Stimulated activated CD4-positive, alpha-beta T cell treated with anti-CD3 and anti-CD28 coated beads, Interleukin-15, amount 100 ng/mL, for 48 hours (primary cell): ENCODE measurements at regions not wholly inside any gene's neighbourhood (a gene's known extent, or its start where the extent isn't known, plus 50 kb on each side); places are given as distances from the start of the nearest gene placed in this dataset.
"Not testable (repeated sequence)": the region's sequence is repeated elsewhere in the genome, so short reads cannot be mapped to it uniquely, and the experiment has no call there.

Experiments
- DNase-seq, 2 donors: peaks; one replicate each; pipeline ENCODE4 v3.0.0-alpha.2; 2020; ENCODE audit warnings: low read depth in 2 of 2

DNA sequence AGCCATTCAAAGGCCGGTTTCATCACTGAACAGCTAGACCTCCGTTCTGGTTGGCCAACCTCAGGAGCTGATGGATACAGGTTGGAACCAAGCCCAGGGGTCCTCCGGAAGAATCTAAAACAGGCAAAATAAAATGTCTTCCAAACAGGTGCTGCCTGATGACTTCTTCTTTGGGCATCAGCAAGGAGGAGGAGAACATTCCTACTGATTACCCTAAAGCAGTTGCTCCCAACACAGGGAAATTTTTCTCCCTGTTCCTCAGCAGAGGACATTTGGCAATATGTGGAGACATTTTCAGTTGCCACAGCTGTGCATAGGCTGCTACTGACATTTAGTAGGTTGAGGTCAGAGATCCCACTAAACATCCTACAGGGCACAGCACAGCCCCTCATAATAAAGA is 319.3 kb upstream of the PPARGC1A start:
- DNase-seq = no peak

DNA sequence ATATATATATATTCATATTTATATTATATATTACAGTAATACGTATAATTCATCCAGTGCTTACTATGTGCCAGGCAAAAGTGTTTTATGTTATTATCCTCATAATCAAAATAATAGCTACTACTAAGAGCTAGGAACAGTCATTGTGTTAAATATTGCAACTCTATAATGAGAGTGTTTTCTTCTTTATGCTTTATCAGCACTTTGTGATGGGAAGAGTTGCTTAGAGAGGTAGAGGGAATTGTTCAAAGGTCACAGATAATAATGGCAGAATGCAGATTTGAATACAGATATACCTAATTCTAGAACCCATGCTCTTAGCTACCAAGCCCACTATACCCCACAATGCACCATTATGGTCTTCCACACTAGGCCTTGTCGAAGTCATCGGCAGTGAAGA is 318.8 kb upstream of the PPARGC1A start:
- DNase-seq = no peak

- DNase-seq = not testable (repeated sequence)
Observed at GRCh38 chr4:24204708-24205107, 314.9 kb upstream of the PPARGC1A start.

GRCh38 chr4:24203926-24204325 is 314.1 kb upstream of the PPARGC1A start:
- no peak for DNase-seq

- DNase-seq = no peak
Observed at GRCh38 chr4:24202579-24202978, 312.7 kb upstream of the PPARGC1A start.

DNA sequence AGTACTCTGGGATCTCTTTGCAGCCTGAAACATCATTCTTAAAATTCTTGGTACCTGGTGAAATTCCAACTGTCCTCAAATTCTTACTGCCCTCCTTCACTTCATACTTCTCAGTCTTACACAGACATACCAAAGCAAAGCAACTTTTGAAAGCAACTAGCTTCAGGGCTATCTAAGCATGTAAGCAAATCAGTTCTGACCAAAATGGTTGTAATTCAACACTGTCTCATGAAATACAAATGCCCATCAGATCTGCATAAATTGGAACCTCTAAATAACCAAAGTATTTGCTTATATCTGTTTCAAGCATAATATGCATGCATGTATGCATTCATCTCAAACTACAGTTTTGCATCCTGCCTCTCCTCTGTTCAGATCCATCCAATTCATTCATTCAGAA is 308.1 kb upstream of the PPARGC1A start:
- no peak for DNase-seq

- DNase-seq = no peak
Observed at GRCh38 chr4:24196785-24197184, 306.9 kb upstream of the PPARGC1A start.

- no peak for DNase-seq
Observed at GRCh38 chr4:24195991-24196736, 306.3 kb upstream of the PPARGC1A start.

DNA sequence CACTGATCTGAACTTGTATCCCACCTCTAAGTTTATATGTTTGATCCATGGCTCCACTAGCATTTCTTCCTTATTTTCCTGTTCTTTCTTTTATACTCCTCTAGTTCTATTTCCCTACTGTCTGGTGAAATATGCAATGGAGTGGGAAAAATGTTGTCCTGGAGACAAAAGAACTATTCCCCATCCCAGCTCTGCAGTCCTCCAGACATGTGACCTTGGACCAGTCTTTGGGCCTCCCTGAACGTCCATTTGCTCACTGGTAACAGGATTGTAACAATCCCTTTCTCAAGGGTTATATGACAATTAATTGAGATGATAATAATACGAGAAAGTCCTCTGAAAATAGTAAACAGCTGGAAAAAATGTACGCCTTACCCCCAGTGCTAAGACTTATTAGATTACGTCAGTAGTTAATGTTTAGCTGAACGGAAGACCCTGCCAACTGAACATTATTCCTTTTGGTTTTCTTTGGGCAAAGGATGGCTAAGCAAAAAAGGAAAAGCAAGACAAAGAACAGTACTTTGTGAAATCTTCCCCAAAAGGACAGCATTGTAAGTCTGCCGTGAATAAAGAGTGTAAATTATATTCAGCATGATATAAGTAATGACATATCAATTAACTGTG is 302.3 kb upstream of the PPARGC1A start:
- no peak for DNase-seq

GRCh38 chr4:24190761-24191695 is 301.2 kb upstream of the PPARGC1A start:
- no peak for DNase-seq

- no peak for DNase-seq
Observed at GRCh38 chr4:24188459-24188858, 298.6 kb upstream of the PPARGC1A start.

GRCh38 chr4:24186466-24186865 is 296.6 kb upstream of the PPARGC1A start:
- no peak for DNase-seq

- DNase-seq = no peak
Observed at GRCh38 chr4:24181005-24181404, 291.2 kb upstream of the PPARGC1A start.

GRCh38 chr4:24180586-24180985 is 290.7 kb upstream of the PPARGC1A start:
- no peak for DNase-seq

- no peak for DNase-seq
Observed at GRCh38 chr4:24179201-24179840, 289.5 kb upstream of the PPARGC1A start.

- not testable (repeated sequence) for DNase-seq
Observed at GRCh38 chr4:24177443-24177842, 287.6 kb upstream of the PPARGC1A start.

DNA sequence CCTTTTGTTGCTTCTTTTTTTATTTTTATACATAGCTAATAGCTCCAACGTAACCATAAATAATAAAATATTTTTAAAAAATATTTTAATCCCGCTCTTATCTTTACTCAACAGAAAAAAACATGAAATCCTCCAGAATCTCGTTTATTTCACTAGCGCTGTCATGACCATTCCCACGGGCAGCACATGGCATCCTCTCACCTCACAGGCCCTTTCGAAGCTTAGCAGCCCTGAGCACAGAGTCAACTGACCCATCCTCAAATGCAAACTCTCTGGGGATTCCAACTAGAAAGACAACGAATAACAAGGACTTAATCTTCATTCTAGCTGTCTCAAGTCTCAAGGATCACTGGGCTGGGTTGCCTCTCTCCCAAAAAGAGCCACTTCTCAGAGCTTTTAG is 285.9 kb upstream of the PPARGC1A start:
- no peak for DNase-seq

DNA sequence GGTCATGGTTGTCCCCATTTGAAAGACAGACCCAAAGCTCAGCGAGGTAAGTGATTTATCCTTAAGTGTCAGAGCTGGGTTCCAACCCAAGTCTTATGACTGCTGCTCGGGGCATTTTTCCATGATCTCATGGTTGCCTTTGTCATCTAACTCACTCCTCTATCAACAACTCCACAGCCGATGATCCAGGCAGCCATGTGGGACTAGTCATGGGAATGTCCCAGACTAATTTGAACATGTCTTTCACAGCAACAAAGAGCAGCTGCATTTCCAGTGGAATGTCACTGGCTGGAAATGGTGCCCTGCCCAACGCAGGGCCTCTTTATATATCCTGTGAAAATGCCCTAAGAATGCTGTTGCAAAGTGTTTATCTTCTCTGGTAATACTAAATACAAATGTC is 284.8 kb upstream of the PPARGC1A start:
- DNase-seq = no peak

- no peak for DNase-seq
Observed at GRCh38 chr4:24172406-24172805, 282.6 kb upstream of the PPARGC1A start.

DNA sequence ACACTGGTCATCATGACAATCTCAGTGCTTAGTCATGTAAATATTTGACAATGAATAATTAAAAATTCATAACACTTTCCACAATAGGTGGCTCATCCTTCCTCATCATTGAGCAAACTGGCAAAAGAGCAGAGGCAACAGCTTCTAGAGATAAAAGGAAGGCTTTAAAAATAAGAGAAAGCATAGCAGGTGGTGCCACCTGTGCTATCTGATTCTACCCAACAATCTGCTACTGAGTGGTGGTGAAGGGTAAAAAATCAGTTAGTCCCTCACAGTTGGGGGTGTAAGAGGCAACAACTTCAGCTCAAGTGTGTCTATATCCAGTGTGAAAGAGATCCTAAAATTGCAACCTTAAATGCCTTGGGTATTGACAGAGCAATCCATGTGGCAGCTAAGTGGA is 280.1 kb upstream of the PPARGC1A start:
- no peak for DNase-seq

- DNase-seq = no peak
Observed at GRCh38 chr4:24168658-24169057, 278.8 kb upstream of the PPARGC1A start.

- no peak for DNase-seq
Observed at GRCh38 chr4:24166501-24166900, 276.7 kb upstream of the PPARGC1A start.
